HG03442 (cell line): ENCODE measurements at regions not wholly inside any gene's neighbourhood (a gene's known extent, or its start where the extent isn't known, plus 50 kb on each side); places are given as distances from the start of the nearest gene placed in this dataset.
"Not testable (repeated sequence)": the region's sequence is repeated elsewhere in the genome, so short reads cannot be mapped to it uniquely, and the experiment has no call there.

Experiments
- ATAC-seq: cut with Tn5 transposase; IDR thresholded peaks from one replicate; pipeline ENCODE4 v1.9.1; 2021; ENCODE audit warnings: mild to moderate bottlenecking, moderate library complexity; ENCODE audit not compliant: unreplicated experiment

GRCh38 chr3:137295336-137295735, 337.6 kb downstream of the IL20RB start:
- no peak for ATAC-seq

GRCh38 chr3:137296116-137296515, 338.3 kb downstream of the IL20RB start:
- no peak for ATAC-seq

GRCh38 chr3:137297770-137298169, 340.0 kb downstream of the IL20RB start:
- no peak for ATAC-seq

- no peak for ATAC-seq
These were observed 342.9 kb downstream of the IL20RB start for GRCh38 chr3:137300703-137301102.

GRCh38 chr3:137304313-137305056, 346.7 kb downstream of the IL20RB start:
- no peak for ATAC-seq

GRCh38 chr3:137324114-137324513, 366.3 kb downstream of the IL20RB start:
- ATAC-seq: no peak

GRCh38 chr3:137325170-137325569, 367.4 kb downstream of the IL20RB start:
- no peak for ATAC-seq

GRCh38 chr3:137325934-137326333, 368.2 kb downstream of the IL20RB start:
- ATAC-seq: no peak

- ATAC-seq: no peak
These were observed 371.8 kb downstream of the IL20RB start for GRCh38 chr3:137329594-137329993.

- no peak for ATAC-seq
These were observed 372.5 kb downstream of the IL20RB start for GRCh38 chr3:137330246-137330645.

- ATAC-seq: peak; percentile 63
These were observed 374.5 kb downstream of the IL20RB start for GRCh38 chr3:137332297-137332696.

- no peak for ATAC-seq
These were observed 377.7 kb downstream of the IL20RB start for GRCh38 chr3:137335478-137335877.

GRCh38 chr3:137338400-137338799, 380.6 kb downstream of the IL20RB start:
- not testable (repeated sequence) for ATAC-seq

- no peak for ATAC-seq
These were observed 385.5 kb downstream of the IL20RB start for GRCh38 chr3:137343283-137343682.

GRCh38 chr3:137347132-137347531, 389.3 kb downstream of the IL20RB start:
- no peak for ATAC-seq

GRCh38 chr3:137347817-137348368, 390.1 kb downstream of the IL20RB start:
- no peak for ATAC-seq

- no peak for ATAC-seq
These were observed 391.2 kb downstream of the IL20RB start for GRCh38 chr3:137348936-137349335.

- ATAC-seq: no peak
These were observed 392.0 kb downstream of the IL20RB start for GRCh38 chr3:137349557-137350348.

GRCh38 chr3:137360531-137361201, 402.9 kb downstream of the IL20RB start:
- ATAC-seq: no peak

- no peak for ATAC-seq
These were observed 382.0 kb upstream of the SOX14 start for GRCh38 chr3:137382005-137382594.

GRCh38 chr3:137385922-137386321, 378.2 kb upstream of the SOX14 start:
- no peak for ATAC-seq
